HG02973 (cell line): ENCODE measurements at regions not wholly inside any gene's neighbourhood (a gene's known extent, or its start where the extent isn't known, plus 50 kb on each side); places are given as distances from the start of the nearest gene placed in this dataset.
A peak's percentile ranks its signal among the peaks of the same experiment; 100 is the strongest.

Source experiments
- ATAC-seq: cut with Tn5 transposase; IDR thresholded peaks from one replicate; pipeline ENCODE4 v1.9.1; 2021; ENCODE audit warnings: moderate library complexity; ENCODE audit not compliant: unreplicated experiment

DNA sequence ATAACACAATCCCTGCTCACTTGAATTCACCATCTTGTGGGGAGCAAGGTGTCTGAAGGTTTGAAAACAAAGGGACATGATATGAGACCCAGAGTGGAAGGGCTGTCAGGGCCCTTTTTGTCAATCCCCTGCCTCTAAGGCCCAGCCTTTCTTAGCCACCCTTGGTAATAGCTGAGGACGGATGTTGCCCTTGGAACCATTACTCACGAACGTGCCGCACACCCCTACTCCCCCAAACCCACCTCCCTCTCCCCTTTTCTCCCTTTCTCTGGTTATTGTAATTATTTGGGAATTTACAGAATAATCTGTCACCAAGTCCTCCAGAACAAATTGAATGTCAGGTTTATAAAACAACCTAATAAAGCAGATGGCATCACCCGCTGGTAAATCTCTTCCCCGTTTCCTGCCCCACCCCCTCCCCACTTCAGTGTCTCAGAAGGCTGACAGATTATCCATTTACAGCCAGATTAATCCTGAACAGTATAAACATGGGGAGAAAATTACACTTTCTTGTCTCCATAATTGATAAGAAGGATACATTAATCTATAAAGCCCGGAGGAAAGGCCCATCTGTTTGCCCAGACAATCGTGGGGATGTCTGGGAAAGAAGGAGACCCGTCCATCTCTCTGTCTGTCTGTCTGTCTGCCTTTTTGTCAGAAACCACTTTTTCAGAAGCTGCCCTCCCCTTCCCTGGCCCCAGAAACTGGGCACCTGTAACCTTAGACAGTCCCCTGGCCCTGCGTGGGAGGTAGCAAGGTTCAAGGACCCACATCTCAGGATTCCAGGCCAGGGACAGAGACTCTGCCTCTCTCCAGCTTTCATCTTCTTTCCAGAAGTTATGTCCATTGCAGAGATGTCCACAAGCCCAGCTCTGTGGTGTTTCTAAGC lies 60.6 kb upstream of the CD34 start:
- ATAC-seq: no peak

DNA sequence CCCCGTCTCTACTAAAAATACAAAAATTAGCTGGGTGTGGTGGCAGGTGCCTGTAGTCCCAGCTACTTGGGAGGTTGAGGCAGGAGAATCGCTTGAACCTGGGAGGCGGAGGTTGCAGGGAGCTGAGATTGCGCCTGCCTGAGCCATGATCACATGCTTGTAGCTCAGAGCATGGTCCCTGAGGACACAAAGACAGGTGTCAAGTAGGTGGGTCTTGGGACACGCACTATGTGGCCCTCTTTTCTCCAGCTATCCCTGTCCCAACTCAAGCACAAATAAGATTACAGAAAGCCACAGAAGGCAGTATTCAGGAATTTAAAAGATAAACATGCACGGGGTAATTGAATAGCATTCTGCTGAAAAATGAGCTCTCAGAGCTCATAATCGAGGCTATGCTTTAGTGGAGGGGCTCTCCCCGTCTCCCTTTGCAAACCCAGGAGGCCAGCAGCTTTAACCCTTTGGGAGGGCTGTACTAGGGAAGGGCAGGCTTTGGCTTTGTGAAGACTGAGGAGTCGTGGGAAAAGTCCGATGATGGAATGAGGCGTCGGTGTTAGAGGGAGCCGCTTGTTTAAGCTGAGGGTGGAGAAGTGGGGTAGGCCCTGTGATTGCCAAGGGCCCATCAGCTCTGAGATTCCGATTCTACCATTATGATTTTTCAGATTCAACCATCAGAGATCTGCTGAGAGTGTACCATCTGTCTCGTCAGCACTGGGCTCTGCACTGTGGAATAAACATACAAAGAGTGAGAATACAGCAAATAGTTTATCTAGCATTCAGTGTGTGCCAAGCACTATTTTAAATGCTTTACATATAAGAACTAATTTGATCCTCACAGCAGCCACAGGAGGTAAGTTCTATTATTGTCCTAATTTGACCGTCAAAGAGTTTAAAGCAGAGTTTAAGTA lies 59.7 kb upstream of the CD34 start:
- no peak for ATAC-seq

DNA sequence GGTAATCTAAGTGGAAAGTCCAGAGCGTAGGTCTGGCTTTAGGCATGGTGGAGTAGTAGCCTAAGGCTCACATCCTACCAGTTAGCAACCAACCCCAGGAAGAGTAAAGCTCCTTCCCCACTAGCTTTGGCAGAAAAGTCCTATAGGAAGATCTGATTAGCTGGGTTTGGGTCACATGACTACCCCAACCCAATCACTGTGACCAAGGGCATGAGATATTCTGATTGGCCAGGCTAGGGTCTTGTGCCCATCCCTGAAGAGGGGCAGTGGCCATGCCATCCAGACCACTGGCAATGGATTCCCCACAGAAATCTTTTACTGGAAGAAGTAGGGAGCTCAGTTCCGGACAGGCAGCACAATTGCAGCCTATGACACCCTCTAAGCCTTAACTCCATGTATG lies 58.6 kb upstream of the CD34 start:
- ATAC-seq: no peak

DNA sequence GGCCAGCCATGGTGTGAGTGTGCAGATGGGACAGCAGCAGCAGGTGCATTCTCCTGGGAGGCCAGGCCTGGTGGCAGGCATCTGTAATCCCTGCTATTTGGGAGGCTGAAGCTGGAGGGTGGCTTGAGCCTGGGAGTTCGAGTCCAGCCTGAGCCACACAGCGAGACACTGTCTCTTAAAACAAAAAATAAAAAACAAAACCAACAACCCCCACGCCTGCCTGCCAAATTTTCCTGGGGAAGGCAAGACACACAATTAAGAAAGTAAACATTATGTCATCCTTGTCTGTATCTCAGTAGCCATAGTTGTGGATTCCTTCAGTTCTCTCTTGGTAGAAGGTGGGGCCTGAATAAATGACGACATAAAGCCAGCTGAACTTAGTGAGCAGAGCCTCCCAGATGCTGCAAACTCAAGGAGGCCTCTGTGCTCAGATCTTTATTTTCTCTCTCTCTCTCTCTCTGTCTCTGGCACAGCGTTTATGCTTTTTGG lies 57.6 kb upstream of the CD34 start:
- ATAC-seq: no peak

DNA sequence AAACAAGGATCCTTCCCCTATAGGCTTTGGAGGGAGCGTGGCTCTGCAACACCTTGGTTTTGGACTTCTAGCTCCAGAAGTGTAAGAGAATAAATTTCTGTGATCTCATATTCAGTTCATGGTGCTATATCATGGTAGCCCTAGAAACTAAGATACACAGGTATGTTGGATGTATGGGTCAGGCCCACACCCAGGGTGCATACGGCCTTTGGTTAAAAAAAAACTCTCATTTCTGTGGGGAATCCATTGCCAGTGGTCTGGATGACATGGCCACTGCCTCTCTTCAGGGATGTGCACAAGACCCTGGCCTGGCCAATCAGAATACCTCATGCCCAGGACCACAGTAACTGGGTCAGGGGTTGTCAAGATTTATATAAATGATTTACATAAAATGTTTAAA lies 56.8 kb upstream of the CD34 start:
- no peak for ATAC-seq

DNA sequence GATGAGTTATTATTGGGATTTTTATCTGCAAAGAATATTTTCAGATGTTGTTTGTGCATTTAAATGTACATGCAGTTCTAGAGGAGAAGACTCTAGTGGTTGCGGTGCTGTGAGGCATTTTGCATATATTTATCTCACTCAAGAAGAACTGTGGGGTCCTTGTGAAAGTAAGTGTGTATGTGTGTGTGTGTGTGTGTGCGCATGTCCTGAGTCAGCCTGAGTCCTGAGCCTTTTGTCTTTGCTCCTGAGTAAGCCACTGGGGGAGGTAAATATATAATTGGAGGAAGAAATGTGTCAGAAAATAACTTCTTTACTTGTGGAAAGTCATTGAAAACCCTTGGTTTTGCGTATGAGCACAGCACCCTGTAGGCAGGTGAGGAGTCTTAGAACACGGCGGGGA lies 55.6 kb upstream of the CD34 start:
- ATAC-seq: no peak

DNA sequence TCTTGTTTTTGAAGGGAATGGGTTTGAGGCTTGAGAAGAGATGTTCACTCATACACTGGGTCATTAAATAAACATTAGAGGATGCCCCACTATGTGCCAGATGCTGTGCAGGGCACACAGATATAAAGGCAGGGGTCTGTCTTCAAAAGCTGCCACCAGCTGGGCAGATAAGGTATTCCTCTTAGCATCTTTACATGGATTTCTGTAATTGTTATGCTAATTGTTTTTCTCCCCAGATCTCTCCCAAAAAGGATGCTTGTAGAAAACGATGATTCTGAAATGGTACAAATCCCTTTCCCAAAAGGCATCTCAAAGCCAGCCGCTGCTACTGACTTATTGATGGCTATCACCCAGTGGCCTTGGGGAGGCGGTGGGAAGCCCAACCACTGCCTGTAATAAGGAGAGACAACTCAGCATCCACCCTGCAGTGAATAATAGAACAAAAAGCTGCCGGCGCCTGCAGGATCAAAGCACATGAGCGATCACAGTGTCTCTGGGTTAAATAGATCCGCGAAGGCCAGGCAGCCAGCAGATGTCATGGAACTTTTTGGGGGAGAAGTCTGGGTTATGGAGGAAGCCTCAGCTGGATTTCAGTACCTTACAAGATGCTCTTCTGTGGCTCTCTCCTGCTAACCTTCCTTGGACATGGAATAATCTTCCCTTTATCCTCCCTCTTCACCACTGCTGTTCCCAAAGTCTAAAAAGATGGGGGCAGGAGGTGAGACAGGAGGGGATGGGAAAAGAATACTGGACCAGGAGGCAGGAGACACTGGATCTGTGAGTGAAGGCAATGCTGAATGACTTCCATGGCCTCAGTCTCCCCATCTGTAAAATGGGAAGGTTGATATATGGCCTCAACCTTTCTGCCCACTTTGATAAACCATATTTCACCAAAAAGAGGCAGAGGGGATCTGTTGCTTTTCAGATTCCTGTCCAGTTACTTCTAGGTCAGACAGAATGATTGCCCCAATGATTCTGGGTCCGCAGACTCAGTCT lies 54.8 kb upstream of the CD34 start:
- no peak for ATAC-seq

DNA sequence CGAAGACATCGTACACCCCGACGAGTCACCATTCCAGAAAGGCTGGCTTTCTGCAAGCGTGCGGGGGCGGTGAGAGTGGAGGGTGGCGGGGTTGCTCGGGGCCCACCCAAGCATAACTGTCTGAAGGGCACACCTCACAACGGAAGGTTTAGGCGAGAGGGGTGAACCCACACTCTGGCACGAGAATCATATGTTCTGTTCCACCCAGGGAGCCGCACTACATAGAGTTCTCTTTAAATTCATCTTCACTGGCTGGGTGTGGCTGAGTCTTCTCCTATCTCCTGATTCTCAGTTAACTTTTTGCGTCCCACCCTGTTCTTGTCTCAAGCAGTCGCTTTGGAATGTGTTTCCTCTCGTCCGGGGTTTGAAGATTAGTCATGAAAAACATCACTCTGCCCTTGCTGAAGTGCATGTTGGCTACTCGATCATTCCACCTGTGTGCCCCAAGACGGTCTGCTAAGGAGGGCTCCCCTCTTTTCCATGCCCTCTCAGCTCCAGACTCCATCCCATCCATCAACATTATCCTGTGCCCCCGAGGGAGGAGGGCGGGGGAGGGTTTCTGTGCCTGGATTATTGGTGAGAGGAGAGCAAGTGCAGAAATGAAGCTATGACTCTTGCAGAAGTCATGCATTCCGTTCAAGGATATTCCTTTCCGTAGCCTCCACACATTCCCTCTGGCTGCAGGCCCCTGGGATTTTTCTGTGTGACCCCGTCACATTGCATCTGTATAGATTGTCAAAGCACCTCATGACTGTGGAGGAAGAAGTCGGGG lies 53.5 kb upstream of the CD34 start:
- no peak for ATAC-seq

DNA sequence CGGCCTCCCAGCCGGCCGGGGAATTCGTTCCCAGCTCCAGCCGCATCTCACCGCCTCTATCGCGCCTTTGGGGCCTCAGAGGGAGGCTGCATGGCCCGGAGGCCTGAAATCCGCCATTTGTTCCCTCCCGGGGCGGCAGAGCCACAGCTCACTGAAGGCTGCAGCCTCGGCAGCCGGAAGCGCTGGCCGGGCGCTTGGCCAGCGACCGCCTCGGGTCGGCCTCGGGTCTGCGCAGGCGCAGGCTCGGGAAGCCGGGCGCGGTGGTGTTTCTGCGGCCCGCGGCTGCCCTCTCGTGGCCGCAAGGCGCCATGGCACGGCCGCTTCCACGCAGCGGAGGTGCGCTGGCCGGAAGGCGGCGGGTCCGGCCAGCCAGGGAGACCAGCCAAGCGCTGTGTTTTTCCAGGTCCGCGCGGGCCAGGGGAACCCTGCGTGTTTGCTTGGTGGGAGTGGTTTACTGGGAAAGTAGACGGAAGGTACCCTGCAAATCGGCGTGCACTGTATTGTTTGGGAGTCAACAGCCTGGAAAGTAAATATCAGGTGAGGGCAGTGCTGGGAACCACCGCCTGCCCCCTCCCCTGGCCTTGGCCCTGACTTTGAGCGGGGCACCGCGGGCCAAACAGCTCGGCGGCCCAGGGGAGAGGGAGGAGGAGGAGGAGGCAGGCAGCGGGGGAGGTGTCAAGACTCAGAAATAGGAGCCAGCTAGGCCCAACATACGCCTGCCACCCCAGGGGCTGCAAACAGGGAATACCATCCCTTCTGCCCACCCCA lies 52.7 kb upstream of the CD34 start:
- peak; percentile 77 for ATAC-seq

DNA sequence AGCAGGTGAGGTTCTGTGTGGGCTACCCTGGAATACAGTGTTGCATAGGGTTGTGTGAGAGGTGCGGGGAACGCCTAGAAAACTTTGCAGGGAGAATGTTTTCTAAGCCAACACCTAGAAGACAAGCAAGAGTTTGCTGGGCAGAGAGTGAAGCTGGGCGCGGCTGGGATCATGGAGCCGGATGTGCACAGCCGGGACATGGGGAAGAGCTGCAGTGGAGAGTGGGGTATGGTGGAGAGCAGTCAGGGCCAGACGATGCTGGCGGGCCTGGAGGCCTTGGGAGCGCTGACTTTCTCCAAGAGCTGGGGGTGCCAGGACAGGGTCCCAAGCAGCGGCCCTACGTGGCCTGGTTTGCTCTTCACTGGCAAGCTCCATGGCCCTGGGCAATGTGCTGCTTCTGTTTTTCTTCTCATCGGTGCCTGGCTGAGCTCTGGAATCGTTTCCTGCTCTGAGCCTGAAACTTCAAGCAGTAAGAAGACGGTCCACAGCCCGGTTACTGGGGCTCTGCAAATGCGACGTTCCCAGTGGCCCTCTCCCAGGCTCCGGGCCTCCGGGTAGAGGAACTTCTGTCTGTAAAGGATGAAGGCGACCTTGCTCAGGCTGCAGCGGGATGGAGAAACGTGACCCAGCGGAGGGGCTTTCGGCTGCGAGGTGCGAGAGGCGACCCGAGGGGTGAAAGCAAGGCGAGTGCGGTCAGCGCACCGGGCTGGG lies 51.9 kb upstream of the CD34 start:
- peak; percentile 12 for ATAC-seq
